ENCODE measurements at regions not wholly inside any gene's neighbourhood (a gene's known extent, or its start where the extent isn't known, plus 50 kb on each side); places are given as distances from the start of the nearest gene placed in this dataset.

- TF ChIP-seq CTCF (IDR thresholded peaks at IDR 0.05) (no peak), POLR2A (IDR thresholded peaks at IDR 0.05) (no peak)
Observed at GRCh38 chrX:68982476-68982875, 153.7 kb downstream of the EFNB1 start.
